NCI-H524 (cell line): ENCODE measurements at regions not wholly inside any gene's neighbourhood (a gene's known extent, or its start where the extent isn't known, plus 50 kb on each side); places are given as distances from the start of the nearest gene placed in this dataset.

Experiments
- DNase-seq, 2 experiments: peaks; one replicate each; lab custom pipeline; 2025; lab: John Stamatoyannopoulos, UW

GRCh38 chr11:116600930-116601329, 171.9 kb downstream of the BUD13 start:
- DNase-seq = no peak

- DNase-seq = no peak
These were observed 174.2 kb downstream of the BUD13 start for GRCh38 chr11:116598556-116598955.

GRCh38 chr11:116598036-116598435, 174.8 kb downstream of the BUD13 start:
- DNase-seq = no peak

GRCh38 chr11:116596346-116597260, 176.2 kb downstream of the BUD13 start:
- no peak for DNase-seq

GRCh38 chr11:116595305-116595880, 177.4 kb downstream of the BUD13 start:
- DNase-seq = peak in 1 of 2 experiments; percentile 7

GRCh38 chr11:116590844-116591570, 181.8 kb downstream of the BUD13 start:
- no peak for DNase-seq

GRCh38 chr11:116589402-116589801, 183.4 kb downstream of the BUD13 start:
- DNase-seq = no peak

- DNase-seq = no peak
These were observed 186.4 kb downstream of the BUD13 start for GRCh38 chr11:116586392-116586791.

GRCh38 chr11:116582571-116582970, 190.2 kb downstream of the BUD13 start:
- peak in 1 of 2 experiments; percentile 78 for DNase-seq

GRCh38 chr11:116581349-116581748, 191.4 kb downstream of the BUD13 start:
- DNase-seq = no peak

- peak; percentile 65 to 68 for DNase-seq
These were observed 192.0 kb downstream of the BUD13 start for GRCh38 chr11:116580799-116581198.

GRCh38 chr11:116579857-116580727, 192.7 kb downstream of the BUD13 start:
- peak; percentile 65 to 79 for DNase-seq

GRCh38 chr11:116579031-116579653, 193.6 kb downstream of the BUD13 start:
- peak; percentile 65 to 87 for DNase-seq

- no peak for DNase-seq
These were observed 194.8 kb downstream of the BUD13 start for GRCh38 chr11:116577956-116578355.

GRCh38 chr11:116577273-116577672, 195.5 kb downstream of the BUD13 start:
- no peak for DNase-seq

- DNase-seq = no peak
These were observed 196.3 kb downstream of the BUD13 start for GRCh38 chr11:116576526-116576925.

- no peak for DNase-seq
These were observed 205.0 kb downstream of the BUD13 start for GRCh38 chr11:116567721-116568242.

- DNase-seq = no peak
These were observed 209.1 kb downstream of the BUD13 start for GRCh38 chr11:116563712-116564047.

- no peak for DNase-seq
These were observed 209.6 kb downstream of the BUD13 start for GRCh38 chr11:116563028-116563711.

GRCh38 chr11:116560589-116560988, 212.2 kb downstream of the BUD13 start:
- DNase-seq = no peak
